Uterus (tissue), 2 donors: ENCODE measurements at regions not wholly inside any gene's neighbourhood (a gene's known extent, or its start where the extent isn't known, plus 50 kb on each side); places are given as distances from the start of the nearest gene placed in this dataset.

Source experiments
- CTCF ChIP-seq, 4 experiments: fragments of 200-600 bp in 2 of 4; fragments of 450-650 bp in 2 of 4; sonication (generic) in 2 of 4; IDR thresholded peaks; one replicate each; pipeline ENCODE4 v1.5.1; 2016 to 2019; ENCODE audit warnings: antibody characterized with exemption in 4 of 4, mild to moderate bottlenecking in 2 of 4, moderate library complexity in 1 of 4
- POLR2A ChIP-seq, 2 donors: fragments of 450-650 bp; IDR thresholded peaks; one replicate each; pipeline ENCODE4 v1.6.1; 2016; ENCODE audit warnings: antibody characterized with exemption in 2 of 2, mild to moderate bottlenecking in 1 of 2, moderate library complexity in 1 of 2

GRCh38 chr2:183219888-183220287 lies 95.6 kb downstream of the NUP35 start:
- no peak for TF ChIP-seq POLR2A (IDR thresholded peaks at IDR 0.05)
- no peak for TF ChIP-seq CTCF (IDR thresholded peaks at IDR 0.05)
